Stimulated activated CD4-positive, alpha-beta T cell treated with anti-CD3 and anti-CD28 coated beads, Interleukin-12 subunit alpha, Interleukin-12 subunit beta, amount 100 ng/mL, for 24 hours (primary cell): ENCODE measurements at regions not wholly inside any gene's neighbourhood (a gene's known extent, or its start where the extent isn't known, plus 50 kb on each side); places are given as distances from the start of the nearest gene placed in this dataset.
"Not testable (repeated sequence)": the region's sequence is repeated elsewhere in the genome, so short reads cannot be mapped to it uniquely, and the experiment has no call there.

Experiments used
- DNase-seq, 2 experiments: peaks; one replicate each; pipeline ENCODE4 v3.0.0-alpha.2; 2020; ENCODE audit warnings: low read depth in 2 of 2

DNA sequence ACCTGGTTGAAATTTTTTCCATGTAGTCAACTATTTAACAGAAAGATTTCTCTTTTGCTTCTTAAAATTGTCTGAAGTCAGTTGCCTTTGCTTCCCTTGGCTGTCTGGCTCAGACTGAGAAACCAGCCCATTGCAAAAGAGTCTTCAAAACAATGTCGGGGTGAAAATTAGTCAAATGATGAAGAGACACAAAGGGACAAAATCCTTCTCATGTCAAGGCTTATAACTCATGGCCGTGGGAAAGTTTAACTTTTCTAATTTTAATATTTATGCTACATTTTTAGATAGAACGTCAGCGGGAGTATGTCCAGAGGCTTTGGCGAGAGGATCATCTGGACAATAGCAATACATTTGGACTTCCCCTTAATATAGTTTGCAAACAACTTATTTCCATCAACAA is 127.2 kb downstream of the CD164 start:
- no peak for DNase-seq

DNA sequence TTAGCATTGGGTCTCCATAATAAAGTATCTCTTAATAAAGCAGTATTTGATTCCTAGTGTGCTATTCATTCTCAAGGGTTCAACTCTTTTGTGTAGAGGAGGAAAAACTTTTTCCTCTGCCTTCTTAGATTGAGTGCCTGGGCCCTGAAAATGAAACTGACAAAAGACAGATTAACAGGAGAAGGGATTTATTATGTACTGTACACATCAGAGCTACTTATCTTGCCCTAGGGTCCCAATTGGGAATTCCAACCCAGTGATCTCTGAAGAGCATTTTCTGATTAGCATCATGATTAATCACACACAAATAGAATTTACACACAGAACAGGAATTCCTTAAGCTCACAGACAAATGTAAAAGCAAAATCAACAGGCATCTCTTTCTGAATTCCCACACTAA is 128.9 kb downstream of the CD164 start:
- no peak for DNase-seq

DNA sequence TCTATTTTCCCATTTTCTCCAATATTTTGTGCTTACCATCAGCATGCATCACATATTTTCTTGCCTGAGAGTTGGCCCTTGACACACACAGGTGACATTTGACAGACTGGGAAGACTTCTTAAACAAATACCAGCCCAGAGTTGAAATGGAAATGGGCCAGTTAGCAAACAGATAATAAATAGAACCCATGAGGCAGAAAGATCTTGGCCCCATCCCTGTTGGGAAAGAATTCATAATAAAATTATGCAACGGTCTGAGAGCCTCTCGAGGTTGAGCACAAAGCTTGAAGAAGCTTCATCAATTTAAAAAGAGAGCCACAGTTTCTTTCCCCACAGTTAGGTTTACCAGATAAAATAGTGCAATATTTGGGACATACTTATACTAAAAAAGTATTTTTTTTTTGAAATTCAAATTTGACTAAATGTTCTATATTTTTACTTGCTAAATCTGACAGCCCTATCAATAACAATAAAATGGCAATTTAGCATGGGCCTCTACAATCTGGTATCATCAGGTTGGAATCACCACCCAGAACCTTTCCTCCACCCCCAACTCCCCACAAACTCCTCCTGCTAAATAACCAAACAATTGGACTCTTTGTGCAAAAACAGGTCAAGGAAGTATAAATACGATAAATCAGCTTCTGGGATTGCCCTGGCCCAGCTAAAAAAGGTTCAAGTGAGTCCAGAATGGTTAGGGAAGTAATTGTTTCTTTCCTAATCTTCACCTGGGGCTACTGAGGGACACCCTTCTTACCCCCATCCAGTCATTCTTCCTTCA is 129.8 kb downstream of the CD164 start:
- no peak for DNase-seq

DNA sequence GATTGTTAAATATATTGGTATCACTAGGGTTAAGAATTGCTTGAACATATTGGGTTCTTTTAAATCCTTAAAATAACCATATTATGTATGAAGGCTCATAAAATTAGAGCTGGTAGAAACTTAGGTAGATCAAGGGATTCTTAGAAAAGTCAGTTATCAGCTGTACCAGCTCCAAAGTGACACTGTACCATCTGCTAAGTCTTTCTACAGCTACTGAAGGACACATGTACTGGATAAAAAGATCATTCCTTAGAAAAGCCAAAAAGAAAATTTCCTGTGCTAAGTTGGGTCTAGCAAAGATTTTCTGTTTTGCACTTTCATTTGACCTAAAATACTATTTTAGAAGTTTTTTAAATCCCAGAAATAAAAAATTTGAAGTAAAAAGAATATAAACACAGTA is 130.4 kb downstream of the CD164 start:
- DNase-seq: no peak

DNA sequence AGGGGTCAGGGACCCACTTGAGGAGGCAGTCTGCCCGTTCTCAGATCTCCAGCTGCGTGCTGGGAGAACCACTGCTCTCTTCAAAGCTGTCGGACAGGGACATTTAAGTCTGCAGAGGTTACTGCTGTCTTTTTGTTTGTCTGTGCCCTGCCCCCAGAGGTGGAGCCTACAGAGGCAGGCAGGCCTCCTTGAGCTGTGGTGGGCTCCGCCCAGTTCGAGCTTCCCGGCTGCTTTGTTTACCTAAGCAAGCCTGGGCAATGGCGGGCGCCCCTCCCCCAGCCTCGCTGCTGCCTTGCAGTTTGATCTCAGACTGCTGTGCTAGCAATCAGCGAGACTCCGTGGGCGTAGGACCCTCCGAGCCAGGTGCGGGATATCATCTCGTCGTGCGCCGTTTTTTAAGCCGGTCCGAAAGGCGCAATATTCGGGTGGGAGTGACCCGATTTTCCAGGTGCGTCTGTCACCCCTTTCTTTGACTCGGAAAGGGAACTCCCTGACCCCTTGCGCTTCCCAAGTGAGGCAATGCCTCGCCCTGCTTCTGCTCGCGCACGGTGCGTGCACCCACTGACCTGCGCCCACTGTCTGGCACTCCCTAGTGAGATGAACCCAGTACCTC is 131.6 kb downstream of the CD164 start:
- not testable (repeated sequence) for DNase-seq

DNA sequence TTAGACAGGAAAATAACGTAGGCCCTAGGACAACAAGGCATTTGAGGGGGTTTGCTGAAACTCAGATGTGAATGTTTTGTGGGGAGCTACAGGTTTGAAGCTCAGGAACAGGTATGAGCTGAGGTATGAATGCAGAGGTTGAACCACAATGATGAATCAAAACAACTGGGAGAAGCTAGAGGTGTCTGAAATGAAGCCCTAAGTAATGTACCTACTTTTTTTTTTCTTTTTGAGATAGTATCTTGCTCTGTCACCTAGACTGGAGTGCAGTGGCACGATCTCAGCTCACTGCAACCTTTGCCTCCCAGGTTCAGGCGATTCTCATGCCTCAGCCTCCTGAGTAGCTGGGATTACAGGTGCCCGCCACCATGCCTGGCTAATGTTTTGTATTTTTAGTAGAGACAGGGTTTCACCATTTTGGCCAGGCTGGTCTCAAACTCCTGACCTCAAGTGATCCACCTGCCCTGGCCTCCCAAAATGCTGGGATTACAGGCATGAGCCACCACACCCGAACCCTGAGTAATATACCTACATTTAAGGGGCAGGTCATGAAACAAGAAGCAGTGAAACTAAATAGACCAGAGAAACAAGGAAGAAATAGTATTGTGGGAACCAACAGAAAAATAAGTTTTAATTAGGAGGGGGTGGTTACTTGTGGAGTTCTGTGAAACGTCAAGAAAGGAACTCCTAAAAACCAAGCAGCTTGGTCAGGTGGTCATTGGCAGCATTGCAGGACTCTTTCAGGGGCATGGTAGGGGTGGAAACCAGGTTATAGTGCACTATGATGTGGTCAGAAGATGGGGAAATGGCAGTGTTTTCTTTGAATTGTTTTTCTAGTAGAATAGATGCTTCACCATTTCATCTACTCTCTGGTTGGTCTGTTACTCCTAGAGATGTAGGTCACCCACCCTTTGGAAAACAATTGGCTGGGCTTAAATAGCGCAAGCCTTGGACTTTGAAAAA is 138.1 kb downstream of the CD164 start:
- no peak for DNase-seq

DNA sequence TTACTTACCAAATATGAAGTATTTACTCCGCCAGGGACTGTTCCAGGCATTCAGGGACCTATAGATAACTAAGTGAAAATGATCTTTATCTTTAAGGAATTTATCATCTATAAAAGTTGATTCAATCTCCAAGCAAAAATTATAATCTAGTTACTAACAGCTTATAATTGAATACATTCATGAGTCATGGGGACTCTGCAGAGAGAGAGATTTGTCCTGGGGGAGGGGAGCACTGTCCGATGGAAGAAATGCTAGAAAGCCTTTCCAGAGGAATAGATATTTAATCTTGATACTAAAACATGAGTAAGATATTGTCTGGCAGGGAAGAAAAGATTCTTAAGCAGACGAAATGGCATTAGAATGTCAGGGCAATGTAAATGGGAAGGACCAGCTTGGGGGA is 139.3 kb downstream of the CD164 start:
- no peak for DNase-seq

DNA sequence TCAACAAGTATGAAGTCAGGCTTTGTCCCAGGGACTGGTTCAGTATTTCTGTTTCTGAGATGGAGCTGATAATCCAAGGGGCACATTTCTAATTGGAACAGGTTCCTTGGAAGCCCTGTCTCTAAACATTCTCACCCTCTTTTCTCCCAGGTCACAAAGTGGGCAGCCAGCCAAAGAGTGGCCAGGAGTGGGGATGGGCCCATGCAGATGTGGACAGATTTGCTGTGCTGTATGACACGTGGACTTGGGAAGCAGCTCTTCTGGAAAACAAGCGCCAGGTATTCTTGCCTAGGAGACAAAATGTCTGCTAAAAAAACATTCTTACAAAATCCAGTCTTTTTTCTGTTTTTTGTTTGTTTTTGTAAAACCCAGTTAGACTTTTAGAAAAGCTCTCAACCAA is 140.2 kb downstream of the CD164 start:
- no peak for DNase-seq

DNA sequence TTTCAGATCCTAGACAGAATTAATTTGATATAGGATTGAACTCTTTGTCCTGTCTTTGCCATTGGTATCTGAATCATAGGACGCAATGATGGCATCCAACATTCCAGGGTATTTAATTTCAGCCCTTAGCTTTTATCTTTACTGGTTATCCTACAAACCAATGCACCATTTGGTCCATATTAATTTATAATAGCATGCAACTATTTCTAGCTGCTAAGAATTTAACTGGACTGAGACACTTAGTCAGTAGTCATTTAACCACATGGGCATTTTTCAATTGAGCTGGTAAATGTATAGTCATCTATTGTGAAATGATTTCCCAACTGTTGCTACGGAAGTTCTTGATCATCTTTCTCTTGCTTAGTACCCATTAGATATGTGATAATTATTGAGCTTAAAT is 141.1 kb downstream of the CD164 start:
- no peak for DNase-seq

DNA sequence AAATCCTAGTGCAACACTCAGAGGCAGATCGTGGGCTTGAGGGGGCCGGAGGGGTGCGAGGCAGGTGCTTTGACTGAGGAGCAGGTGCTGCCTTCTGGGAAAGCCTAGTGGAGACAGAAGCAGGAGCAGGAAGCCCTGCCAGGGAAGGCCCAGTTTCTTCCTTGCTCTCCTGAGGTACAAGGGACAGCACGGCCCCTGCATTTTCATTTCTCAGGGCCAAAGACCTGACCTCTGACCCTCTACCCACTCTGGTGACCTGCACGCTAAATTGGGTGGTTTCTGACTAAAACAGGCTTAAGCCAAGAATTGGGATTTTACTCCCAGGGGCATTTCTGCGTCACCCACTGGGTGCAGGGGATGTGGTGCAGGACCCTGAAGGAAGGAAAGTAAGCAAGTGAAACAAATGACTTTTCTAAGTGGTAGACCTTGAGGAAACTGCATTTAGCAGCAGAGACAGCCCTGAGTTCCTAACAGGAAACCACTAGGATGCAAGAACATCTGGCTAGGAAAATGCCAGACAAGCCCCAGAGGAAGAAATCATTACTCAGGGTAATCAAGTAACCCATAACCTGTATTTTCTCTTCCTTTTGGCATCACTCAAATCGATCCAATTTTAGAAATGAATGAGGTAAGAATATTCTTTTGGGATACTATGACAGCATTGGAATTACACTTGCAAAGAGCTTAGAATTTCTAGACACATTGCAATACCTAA is 141.7 kb downstream of the CD164 start:
- DNase-seq: no peak

DNA sequence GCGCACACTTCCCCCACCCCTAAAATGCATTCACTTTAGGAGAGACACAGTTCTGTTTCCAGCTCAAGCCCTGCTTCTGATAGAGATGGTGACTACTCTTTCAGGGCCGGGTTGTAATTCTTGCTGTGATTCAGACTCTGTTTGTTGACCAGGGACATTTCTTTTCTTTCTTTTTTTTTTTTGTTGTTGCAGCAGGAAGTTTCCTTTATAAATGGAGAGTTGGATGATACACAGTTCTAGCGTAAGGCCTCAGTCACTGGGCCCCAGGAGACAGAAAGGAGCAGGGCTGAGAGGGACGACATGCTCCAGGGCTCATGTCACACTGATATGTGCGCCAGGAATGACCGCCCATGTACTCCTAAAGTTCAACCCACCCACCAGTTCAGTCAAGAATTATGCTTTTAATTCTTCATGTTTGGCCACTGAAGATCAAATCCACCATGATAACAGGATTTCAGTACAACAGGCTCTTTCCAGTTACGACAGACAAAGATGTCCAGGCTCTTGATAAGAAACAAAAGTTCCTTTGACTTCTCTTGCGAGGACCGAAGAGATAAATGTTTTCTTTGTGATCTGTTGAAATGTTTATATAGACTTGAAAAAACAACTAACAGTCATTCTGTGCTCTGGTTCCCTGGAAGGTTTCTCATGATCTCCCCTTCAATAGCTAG is 142.5 kb downstream of the CD164 start:
- DNase-seq: no peak

DNA sequence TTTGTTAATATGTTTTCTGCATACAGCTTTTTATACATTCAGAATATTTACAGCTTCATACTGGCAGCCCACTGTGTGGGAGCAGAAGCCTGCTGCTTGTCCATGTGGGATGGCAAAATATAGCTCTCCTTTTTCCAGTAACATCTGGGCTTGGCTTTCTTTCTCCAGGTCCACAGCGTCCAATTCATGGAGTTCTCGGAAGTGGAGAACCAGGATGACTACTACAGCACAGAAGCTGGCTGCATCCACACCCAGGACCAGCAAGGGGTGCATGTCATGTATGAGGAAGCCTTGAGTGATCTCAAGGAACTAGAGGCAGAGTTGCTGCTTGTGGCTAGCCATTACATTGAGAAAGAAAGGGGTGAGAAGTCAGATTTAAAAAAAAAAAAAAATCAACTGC is 143.1 kb downstream of the CD164 start:
- DNase-seq: no peak

DNA sequence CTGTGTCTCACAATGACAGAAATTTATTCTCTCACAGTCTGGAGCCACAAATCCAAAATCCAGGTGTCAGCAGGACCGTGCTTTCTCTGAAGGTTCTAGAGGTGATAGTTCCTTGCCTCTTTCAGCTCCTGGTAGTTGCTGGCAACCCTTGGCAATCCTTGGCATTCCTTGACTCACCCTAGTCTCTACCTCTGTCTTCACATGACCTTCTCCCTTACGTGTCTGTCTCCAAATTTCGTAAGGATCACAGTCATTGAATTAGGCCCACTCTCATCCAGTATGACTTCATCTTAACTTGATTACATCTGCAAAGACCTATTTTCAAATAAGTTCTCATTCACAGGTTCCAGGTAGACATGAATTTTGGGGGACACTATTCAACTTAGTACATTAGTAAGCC is 143.1 kb downstream of the CEP57L1 start:
- DNase-seq: no peak

DNA sequence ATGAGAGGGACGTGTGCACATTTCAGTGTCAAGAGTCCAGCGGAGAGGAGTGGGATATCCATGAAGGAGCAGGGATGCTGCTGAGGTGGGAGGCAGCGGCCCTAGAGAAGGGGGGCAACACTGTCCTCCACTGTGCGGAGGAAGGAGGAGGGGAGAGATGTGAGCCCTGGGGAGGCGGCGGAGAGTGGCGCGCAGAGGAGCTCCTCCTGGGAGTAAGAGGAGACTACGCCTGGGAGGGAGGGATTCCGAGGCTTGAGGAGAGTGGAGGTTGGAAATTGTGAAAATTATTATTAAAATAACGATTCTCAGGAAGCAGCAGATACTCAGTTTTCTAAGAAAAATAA is 142.7 kb downstream of the CEP57L1 start:
- DNase-seq: no peak

DNA sequence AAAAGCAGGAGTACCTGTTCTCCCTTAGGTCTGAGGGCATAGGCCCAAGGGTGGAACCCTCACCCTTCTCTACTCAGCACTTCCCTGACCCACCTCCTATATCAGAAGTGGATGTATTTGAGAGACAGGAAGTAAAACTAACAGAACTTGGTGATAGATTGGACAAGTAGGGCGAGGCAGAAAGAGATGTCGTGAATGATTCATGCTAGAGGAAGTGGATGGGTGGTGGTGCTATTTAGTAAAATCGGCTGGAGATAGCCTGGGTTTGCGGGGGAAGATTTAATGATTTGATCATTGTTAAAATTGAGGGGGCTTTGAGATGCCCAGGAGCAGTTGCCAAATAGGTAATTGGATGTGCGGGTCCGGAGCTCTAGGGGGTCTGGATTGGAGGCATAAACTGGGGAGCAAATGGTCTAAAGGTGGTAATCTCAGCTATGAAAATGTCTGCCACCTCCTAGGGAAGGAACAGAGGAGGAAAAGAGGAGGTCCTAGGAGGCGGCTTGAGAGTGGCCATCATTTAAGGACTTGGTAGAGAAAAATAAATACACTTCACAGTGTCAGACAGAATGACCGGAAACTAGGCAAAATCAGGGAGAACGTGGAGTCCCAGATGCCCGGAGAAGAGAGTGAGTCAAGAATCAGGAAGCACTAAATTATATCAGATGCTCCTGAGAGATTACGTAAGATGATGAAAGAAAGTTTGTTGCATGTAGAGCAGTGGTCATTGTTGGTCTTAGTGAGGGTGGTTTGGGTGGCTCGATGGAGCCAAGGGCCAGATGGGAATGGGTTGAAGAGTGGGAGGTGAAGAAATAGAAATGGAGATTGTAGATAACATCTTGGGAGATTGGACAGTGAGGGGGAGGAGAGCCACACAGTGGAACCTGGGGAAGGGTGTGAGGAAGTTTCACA is 142.0 kb downstream of the CEP57L1 start:
- DNase-seq: no peak

DNA sequence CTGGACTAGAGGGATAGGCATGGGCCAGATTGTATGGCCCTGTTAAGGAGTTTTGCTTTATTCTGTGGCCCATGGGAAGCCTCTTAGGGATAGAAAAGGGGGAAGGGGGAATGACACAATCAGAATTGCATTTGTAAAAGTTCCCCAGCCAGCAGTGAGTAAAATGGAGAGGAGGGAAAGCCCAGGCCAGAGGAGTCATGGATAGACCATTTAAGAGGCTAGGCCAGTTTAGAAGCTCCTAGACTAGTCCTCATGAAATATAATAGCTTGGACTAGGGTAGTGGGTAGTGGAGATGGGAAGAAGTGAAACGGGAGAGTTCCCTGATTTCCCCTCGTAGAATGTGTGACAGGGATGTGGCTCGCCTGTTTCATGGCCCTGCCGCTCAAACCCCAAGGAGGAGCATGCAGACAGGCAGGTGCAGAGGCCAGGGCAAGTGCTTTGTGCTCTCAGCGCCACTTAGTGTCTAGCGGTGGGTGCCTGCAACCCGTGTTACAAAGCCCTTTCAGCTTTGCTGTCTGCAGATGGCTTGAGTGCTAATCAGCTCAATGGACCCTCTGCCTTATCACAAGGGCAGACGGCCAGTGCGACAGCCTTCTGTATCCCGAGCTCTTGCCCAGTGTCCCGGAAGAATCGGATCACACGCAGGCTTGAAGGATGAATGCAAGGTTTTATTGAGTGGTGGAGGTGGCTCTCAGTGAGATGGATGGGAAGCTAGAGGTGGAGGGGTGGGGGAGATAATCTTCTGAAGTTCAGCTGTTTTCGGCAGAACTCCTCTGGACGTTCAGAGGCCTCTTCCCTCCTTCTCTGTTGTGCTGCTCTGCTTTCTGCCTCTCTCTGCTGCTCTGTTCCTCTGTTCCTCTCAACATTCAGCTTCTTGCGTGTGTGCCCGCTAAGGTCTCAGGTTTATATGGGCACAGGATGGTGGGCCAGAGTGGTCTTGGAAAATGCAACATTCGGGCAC is 141.1 kb downstream of the CEP57L1 start:
- peak in 1 of 2 experiments; percentile 9 for DNase-seq

DNA sequence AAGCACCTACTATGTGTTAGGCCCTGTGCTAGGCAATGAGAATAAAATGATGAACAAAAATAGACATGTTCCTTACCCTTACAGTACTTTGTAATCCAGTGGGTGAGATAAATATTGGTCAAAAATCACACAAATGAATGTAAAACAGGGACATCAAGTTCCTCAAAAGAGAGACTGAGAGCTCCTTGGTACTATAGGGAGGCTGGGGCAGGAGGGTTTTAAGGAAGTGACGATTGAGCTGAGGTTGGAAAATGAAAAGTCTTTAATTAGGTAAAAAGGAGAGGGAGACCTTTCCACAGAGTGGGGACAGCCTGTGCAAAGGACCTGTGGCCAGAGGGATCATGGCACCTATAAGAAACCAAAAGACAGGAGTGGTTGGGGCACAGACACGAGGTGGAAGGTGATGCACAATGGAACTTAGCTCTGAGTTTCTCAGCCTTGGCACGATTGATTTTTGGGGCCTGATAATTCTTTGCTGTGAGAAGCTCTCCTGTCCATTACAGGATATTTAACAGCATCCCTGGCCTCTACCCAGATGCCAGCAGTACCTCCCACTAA is 140.3 kb downstream of the CEP57L1 start:
- no peak for DNase-seq

DNA sequence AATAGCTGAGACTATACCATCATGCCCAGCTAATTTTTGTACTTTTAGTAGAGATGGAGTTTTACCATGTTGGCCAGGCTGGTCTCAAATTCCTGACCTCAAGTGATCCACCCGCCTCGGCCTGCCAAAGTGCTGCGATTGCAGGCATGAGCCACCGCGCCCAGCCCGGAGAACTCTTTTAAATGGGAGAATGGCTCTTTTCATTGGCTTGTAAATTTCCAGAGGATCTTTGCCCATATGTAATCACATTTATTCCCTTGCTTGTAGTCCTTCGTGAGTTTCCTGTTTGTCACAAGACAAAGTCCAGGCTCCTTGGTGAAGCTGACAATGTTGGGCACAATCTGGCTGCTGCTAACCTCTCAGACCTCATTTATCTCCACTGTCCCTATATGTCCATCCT is 135.1 kb downstream of the CEP57L1 start:
- DNase-seq: no peak

DNA sequence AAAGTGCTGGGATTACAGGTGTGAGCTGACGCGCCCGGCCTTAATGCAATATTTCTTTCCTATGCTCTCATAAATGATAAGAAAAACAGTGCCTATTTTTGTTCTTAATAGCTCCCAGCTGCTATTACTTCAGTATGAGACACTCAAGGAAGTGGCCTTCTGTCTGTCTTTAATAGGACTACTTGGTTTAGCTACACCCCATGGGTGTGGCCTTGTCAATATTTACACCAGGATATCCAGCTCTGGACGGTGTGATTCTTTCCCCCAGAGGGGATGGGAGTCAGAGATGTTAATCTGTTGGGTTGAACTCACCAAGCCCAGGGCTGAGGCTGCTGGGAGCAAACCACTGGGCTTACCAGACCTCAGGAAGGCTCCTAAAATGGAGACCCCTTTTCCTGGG is 134.2 kb downstream of the CEP57L1 start:
- no peak for DNase-seq
